Activated CD4-positive, alpha-beta memory T cell treated with anti-CD3 and anti-CD28 coated beads for 36 hours (primary cell): ENCODE measurements at regions not wholly inside any gene's neighbourhood (a gene's known extent, or its start where the extent isn't known, plus 50 kb on each side); places are given as distances from the start of the nearest gene placed in this dataset.

Experiments
- CTCF ChIA-PET: fragments of 350-600 bp; sonication (Branson Sonifier 250); formaldehyde crosslinking; loops from one replicate; lab custom pipeline; 2021; ENCODE audit warnings: antibody characterized with exemption, inconsistent platforms; lab: Charles Lee
- POLR2A ChIA-PET: fragments of 350-600 bp; sonication (Branson Sonifier 250); formaldehyde crosslinking; loops from one replicate; lab custom pipeline; 2021; ENCODE audit warnings: antibody characterized with exemption; lab: Charles Lee
- DNase-seq: peaks from one replicate; pipeline ENCODE4 v3.0.0-alpha.2; 2020
- H3K27ac Mint-ChIP-seq: one replicate; pipeline ENCODE4 v1.8.0; 2021; ENCODE audit warnings: mixed read lengths
- H3K27me3 Mint-ChIP-seq: one replicate; pipeline ENCODE4 v1.8.0; 2021; ENCODE audit warnings: mixed read lengths
- H3K36me3 Mint-ChIP-seq: one replicate; pipeline ENCODE4 v1.8.0; 2021; ENCODE audit warnings: mixed read lengths
- H3K4me1 Mint-ChIP-seq: one replicate; pipeline ENCODE4 v1.8.0; 2021; ENCODE audit warnings: low read depth, mixed read lengths
- H3K4me3 Mint-ChIP-seq: one replicate; pipeline ENCODE4 v1.8.0; 2021; ENCODE audit warnings: mild to moderate bottlenecking, mixed read lengths
- H3K9me3 Mint-ChIP-seq: one replicate; pipeline ENCODE4 v1.8.0; 2021; ENCODE audit warnings: mixed read lengths
- intact Hi-C: fragments of 100-400 bp; cut with micrococcal nuclease; formaldehyde crosslinking; loops from one replicate; pipeline ENCODE4 v1.15.1; 2023

- H3K27ac Mint-ChIP-seq: no peak overlapping the region
- POLR2A ChIA-PET: no interaction called here
- intact Hi-C loops: no loop called here
Measured at GRCh38 chr1:116454940-116455339, 81.9 kb downstream of the ATP1A1 start.

GRCh38 chr1:116455509-116455908 is 82.5 kb downstream of the ATP1A1 start:
- H3K36me3 Mint-ChIP-seq: no peaks in the 10 kb centered on the region
- ChIA-PET CTCF (interaction anchor here (1.6 to 2.9 kb wide), 2 partner anchors 30 to 316 kb away, joined by 5 to 14 read pairs; no protein-coding TSS in a partner anchor), POLR2A (no interaction called here)
- DNase-seq: no peak
- intact Hi-C loops: no loop called here
- H3K27me3 Mint-ChIP-seq: no peaks in the 10 kb centered on the region
- no peak overlapping the region for H3K27ac Mint-ChIP-seq
- no peak overlapping the region for H3K4me3 Mint-ChIP-seq
- no peaks in the 10 kb centered on the region for H3K4me1 Mint-ChIP-seq
- no peaks in the 10 kb centered on the region for H3K9me3 Mint-ChIP-seq

More at GRCh38 chr1:116454940-116455339, 81.9 kb downstream of the ATP1A1 start:
- Mint-ChIP-seq H3K4me1 (no peaks in the 10 kb centered on the region), H3K36me3 (no peaks in the 10 kb centered on the region), H3K27me3 (no peaks in the 10 kb centered on the region), H3K4me3 (no peak overlapping the region), H3K9me3 (no peaks in the 10 kb centered on the region)
- CTCF ChIA-PET: interaction anchor here (0.5 to 2.9 kb wide), 4 partner anchors 20 to 316 kb away, joined by 3 to 14 read pairs (median 5); no protein-coding TSS in a partner anchor
- no peak for DNase-seq

GRCh38 chr1:116457946-116458604 is 85.0 kb downstream of the ATP1A1 start:
- ChIA-PET CTCF (no interaction called here), POLR2A (no interaction called here)
- H3K27ac Mint-ChIP-seq: no peak overlapping the region
- H3K9me3 Mint-ChIP-seq: no peaks in the 10 kb centered on the region
- no peaks in the 10 kb centered on the region for H3K36me3 Mint-ChIP-seq
- no peaks in the 10 kb centered on the region for H3K4me1 Mint-ChIP-seq
- no peaks in the 10 kb centered on the region for H3K27me3 Mint-ChIP-seq
- DNase-seq: no peak
- H3K4me3 Mint-ChIP-seq: no peak overlapping the region
- intact Hi-C loops: no loop called here

GRCh38 chr1:116458695-116459094 is 85.7 kb downstream of the ATP1A1 start:
- DNase-seq: no peak
- H3K27me3 Mint-ChIP-seq: no peaks in the 10 kb centered on the region
- no peak overlapping the region for H3K27ac Mint-ChIP-seq
- CTCF ChIA-PET: interaction anchor here (0.9 kb wide), 1 partner anchor 27 kb away, joined by 3 read pairs; no protein-coding TSS in a partner anchor
- intact Hi-C loops: no loop called here
- H3K9me3 Mint-ChIP-seq: no peaks in the 10 kb centered on the region
- POLR2A ChIA-PET: no interaction called here
- no peaks in the 10 kb centered on the region for H3K4me1 Mint-ChIP-seq
- H3K36me3 Mint-ChIP-seq: no peaks in the 10 kb centered on the region
- H3K4me3 Mint-ChIP-seq: no peak overlapping the region

- no peaks in the 10 kb centered on the region for H3K36me3 Mint-ChIP-seq
- no peaks in the 10 kb centered on the region for H3K4me1 Mint-ChIP-seq
- intact Hi-C loops: no loop called here
- no peak overlapping the region for H3K27ac Mint-ChIP-seq
- H3K9me3 Mint-ChIP-seq: no peaks in the 10 kb centered on the region
- ChIA-PET POLR2A (no interaction called here), CTCF (interaction anchor here (0.7 to 2.3 kb wide), 2 partner anchors 25 to 321 kb away, joined by 3 to 9 read pairs; no protein-coding TSS in a partner anchor)
- no peak overlapping the region for H3K4me3 Mint-ChIP-seq
- no peaks in the 10 kb centered on the region for H3K27me3 Mint-ChIP-seq
- no peak for DNase-seq
Measured at GRCh38 chr1:116460261-116460660, 87.2 kb downstream of the ATP1A1 start.

- no peaks in the 10 kb centered on the region for H3K27me3 Mint-ChIP-seq
- no peak overlapping the region for H3K27ac Mint-ChIP-seq
- H3K36me3 Mint-ChIP-seq: no peaks in the 10 kb centered on the region
- no peak for DNase-seq
- intact Hi-C loops: no loop called here
- no peak overlapping the region for H3K4me3 Mint-ChIP-seq
- CTCF ChIA-PET: interaction anchor here (0.7 to 2.3 kb wide), 2 partner anchors 24 to 322 kb away, joined by 3 to 9 read pairs; no protein-coding TSS in a partner anchor
- no peaks in the 10 kb centered on the region for H3K4me1 Mint-ChIP-seq
- no peaks in the 10 kb centered on the region for H3K9me3 Mint-ChIP-seq
- POLR2A ChIA-PET: no interaction called here
Measured at GRCh38 chr1:116460783-116461376, 87.8 kb downstream of the ATP1A1 start.

GRCh38 chr1:116461723-116462122 is 88.7 kb downstream of the ATP1A1 start:
- CTCF ChIA-PET: interaction anchor here (0.7 to 2.3 kb wide), 2 partner anchors 23 to 69 kb away, joined by 3 to 9 read pairs; no protein-coding TSS in a partner anchor
- no peaks in the 10 kb centered on the region for H3K36me3 Mint-ChIP-seq

GRCh38 chr1:116462722-116463121 is 89.7 kb downstream of the ATP1A1 start:
- no peaks in the 10 kb centered on the region for H3K36me3 Mint-ChIP-seq
- ChIA-PET CTCF (interaction anchor here (0.9 to 2.3 kb wide), 2 partner anchors 22 to 294 kb away, joined by 3 to 9 read pairs; no protein-coding TSS in a partner anchor), POLR2A (no interaction called here)
- no peak overlapping the region for H3K4me3 Mint-ChIP-seq
- H3K9me3 Mint-ChIP-seq: no peaks in the 10 kb centered on the region
- DNase-seq: no peak
- H3K27me3 Mint-ChIP-seq: peaks cover 3% of the 10 kb centered on the region
- no peak overlapping the region for H3K27ac Mint-ChIP-seq
- no peaks in the 10 kb centered on the region for H3K4me1 Mint-ChIP-seq
- intact Hi-C loops: no loop called here

More at GRCh38 chr1:116461723-116462122, 88.7 kb downstream of the ATP1A1 start:
- H3K9me3 Mint-ChIP-seq: no peaks in the 10 kb centered on the region
- no peak overlapping the region for H3K4me3 Mint-ChIP-seq
- no peak for DNase-seq
- H3K27ac Mint-ChIP-seq: no peak overlapping the region
- no peaks in the 10 kb centered on the region for H3K4me1 Mint-ChIP-seq
- POLR2A ChIA-PET: no interaction called here
- intact Hi-C loops: no loop called here
- H3K27me3 Mint-ChIP-seq: peaks cover 2% of the 10 kb centered on the region

- no peak overlapping the region for H3K27ac Mint-ChIP-seq
- DNase-seq: no peak
- no peaks in the 10 kb centered on the region for H3K4me1 Mint-ChIP-seq
- H3K27me3 Mint-ChIP-seq: peaks cover 3% of the 10 kb centered on the region
- ChIA-PET POLR2A (no interaction called here), CTCF (interaction anchor here (1.9 kb wide), 1 partner anchor 22 kb away, joined by 6 read pairs; no protein-coding TSS in a partner anchor)
- no peaks in the 10 kb centered on the region for H3K36me3 Mint-ChIP-seq
- intact Hi-C loops: no loop called here
- no peak overlapping the region for H3K4me3 Mint-ChIP-seq
- no peaks in the 10 kb centered on the region for H3K9me3 Mint-ChIP-seq
Measured at GRCh38 chr1:116463730-116464129, 90.7 kb downstream of the ATP1A1 start.
